Chondrocyte (in vitro differentiated cells): ENCODE measurements at regions not wholly inside any gene's neighbourhood (a gene's known extent, or its start where the extent isn't known, plus 50 kb on each side); places are given as distances from the start of the nearest gene placed in this dataset.

ENCODE experiments used
- DNase-seq: peaks from one replicate; pipeline ENCODE4 v3.0.0; 2021; ENCODE audit warnings: mixed read lengths, low spot score
- H3K27ac Mint-ChIP-seq: one replicate; pipeline ENCODE4 v1.8.0; 2021; ENCODE audit warnings: mild to moderate bottlenecking, moderate library complexity, mixed read lengths; ENCODE audit not compliant: unreplicated experiment
- H3K27me3 Mint-ChIP-seq: 2 replicates; pipeline ENCODE4 v1.8.0; 2021; ENCODE audit warnings: low read depth, mixed read lengths
- H3K36me3 Mint-ChIP-seq: 2 replicates; pipeline ENCODE4 v1.8.0; 2021; ENCODE audit warnings: low read depth, mixed read lengths
- H3K4me1 Mint-ChIP-seq: 2 replicates; pipeline ENCODE4 v1.8.0; 2021; ENCODE audit warnings: low read depth, mild to moderate bottlenecking, mixed read lengths
- H3K4me3 Mint-ChIP-seq: one replicate; pipeline ENCODE4 v1.8.0; 2021; ENCODE audit warnings: mild to moderate bottlenecking, moderate library complexity, mixed read lengths; ENCODE audit not compliant: unreplicated experiment
- H3K9me3 Mint-ChIP-seq: 2 replicates; pipeline ENCODE4 v1.8.0; 2021; ENCODE audit warnings: low read depth, mixed read lengths
- CTCF ChIP-seq: fragments of 200-600 bp; sonication (generic); IDR thresholded peaks from 2 replicates; pipeline ENCODE4 v1.5.0; 2021; ENCODE audit warnings: antibody characterized with exemption, mild to moderate bottlenecking, moderate library complexity

GRCh38 chr17:15029469-15029868, 235.7 kb downstream of the PMP22 start:
- Mint-ChIP-seq H3K4me3 (no peak overlapping the region), H3K4me1 (peaks cover 3% of the 10 kb centered on the region), H3K36me3 (no peaks in the 10 kb centered on the region)

GRCh38 chr17:15027853-15028252, 237.3 kb downstream of the PMP22 start:
- Mint-ChIP-seq H3K4me3 (no peak overlapping the region), H3K27me3 (peaks cover 10% of the 10 kb centered on the region), H3K9me3 (no peaks in the 10 kb centered on the region), H3K4me1 (peaks cover 3% of the 10 kb centered on the region), H3K36me3 (no peaks in the 10 kb centered on the region), H3K27ac (no peak overlapping the region)
- no peak for TF ChIP-seq CTCF
- DNase-seq: no peak

More at GRCh38 chr17:15029469-15029868, 235.7 kb downstream of the PMP22 start:
- Mint-ChIP-seq H3K27ac (no peak overlapping the region), H3K9me3 (no peaks in the 10 kb centered on the region), H3K27me3 (peaks cover 11% of the 10 kb centered on the region)
- DNase-seq: no peak
- peak; percentile 20 for TF ChIP-seq CTCF

DNA sequence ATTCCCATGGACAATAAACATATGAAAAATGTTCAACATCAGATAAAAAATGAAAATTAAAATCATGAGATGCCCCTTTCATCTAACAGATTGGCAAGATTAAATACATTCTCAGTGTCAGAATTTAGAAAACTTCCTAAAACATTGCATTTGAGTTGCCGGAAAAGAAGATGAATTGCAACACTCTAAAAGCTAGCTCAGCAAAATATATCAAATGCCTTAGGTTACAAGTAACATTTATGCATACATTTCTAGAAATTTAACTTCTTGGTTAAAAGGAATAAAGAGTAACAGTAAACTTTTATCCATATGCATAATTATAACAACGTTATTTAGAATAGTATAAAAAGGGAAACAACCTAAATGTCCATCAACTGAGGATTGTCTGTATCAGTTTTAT, 239.0 kb downstream of the PMP22 start:
- no peak overlapping the region for H3K4me3 Mint-ChIP-seq
- H3K36me3 Mint-ChIP-seq: no peaks in the 10 kb centered on the region
- no peaks in the 10 kb centered on the region for H3K9me3 Mint-ChIP-seq
- peaks cover 9% of the 10 kb centered on the region for H3K27me3 Mint-ChIP-seq
- H3K27ac Mint-ChIP-seq: no peak overlapping the region
- H3K4me1 Mint-ChIP-seq: peaks cover 3% of the 10 kb centered on the region
- TF ChIP-seq CTCF: no peak
- no peak for DNase-seq

DNA sequence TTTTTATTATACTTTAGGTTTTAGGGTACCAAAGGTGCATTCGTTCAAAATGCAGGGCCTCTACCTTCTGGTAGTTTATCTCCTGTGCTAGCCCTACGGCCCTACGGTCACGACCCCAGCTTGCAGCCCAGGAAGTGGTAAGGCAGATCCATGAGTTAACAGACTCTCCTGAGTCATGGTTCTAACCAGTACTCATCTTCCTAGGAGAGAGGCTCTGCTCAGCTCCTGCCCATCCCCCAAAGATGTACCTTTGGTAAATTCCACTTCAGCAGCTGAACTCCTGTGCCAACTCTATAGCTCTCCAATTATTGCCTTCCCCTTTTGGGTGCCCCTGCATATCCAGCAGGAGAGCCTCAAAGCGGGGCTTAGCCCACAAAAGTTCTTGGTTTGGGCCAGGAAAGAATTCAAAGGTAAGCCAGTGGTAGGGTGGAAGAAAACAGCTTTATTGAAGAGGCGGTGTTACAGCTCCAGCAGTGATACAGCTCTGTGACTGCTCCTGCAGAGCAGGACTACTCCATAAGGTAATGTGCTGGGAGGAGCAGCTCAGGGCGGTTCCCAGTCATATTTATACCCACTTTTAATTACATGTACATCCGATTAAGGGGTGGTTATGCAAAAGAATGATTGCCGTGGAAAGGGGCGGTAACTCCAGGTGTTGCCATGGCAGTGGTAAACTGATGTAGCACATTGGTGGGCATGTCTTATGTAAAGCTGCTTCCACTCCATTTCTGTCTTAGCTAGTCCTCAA, 241.4 kb downstream of the PMP22 start:
- Mint-ChIP-seq H3K36me3 (no peaks in the 10 kb centered on the region), H3K27ac (no peak overlapping the region), H3K4me1 (peaks cover 10% of the 10 kb centered on the region), H3K9me3 (no peaks in the 10 kb centered on the region), H3K27me3 (no peaks in the 10 kb centered on the region), H3K4me3 (no peak overlapping the region)
- no peak for DNase-seq
- TF ChIP-seq CTCF: no peak

- Mint-ChIP-seq H3K4me3 (no peak overlapping the region), H3K4me1 (peaks cover 19% of the 10 kb centered on the region), H3K9me3 (peaks cover 8% of the 10 kb centered on the region), H3K27ac (no peak overlapping the region), H3K27me3 (no peaks in the 10 kb centered on the region), H3K36me3 (peaks cover 1% of the 10 kb centered on the region)
- no peak for TF ChIP-seq CTCF
- DNase-seq: no peak
Measured at GRCh38 chr17:15019158-15019557, 246.0 kb downstream of the PMP22 start.
